ENCODE measurements at regions not wholly inside any gene's neighbourhood (a gene's known extent, or its start where the extent isn't known, plus 50 kb on each side); places are given as distances from the start of the nearest gene placed in this dataset.
"Not testable (repeated sequence)": the region's sequence is repeated elsewhere in the genome, so short reads cannot be mapped to it uniquely, and the experiment has no call there.

DNA sequence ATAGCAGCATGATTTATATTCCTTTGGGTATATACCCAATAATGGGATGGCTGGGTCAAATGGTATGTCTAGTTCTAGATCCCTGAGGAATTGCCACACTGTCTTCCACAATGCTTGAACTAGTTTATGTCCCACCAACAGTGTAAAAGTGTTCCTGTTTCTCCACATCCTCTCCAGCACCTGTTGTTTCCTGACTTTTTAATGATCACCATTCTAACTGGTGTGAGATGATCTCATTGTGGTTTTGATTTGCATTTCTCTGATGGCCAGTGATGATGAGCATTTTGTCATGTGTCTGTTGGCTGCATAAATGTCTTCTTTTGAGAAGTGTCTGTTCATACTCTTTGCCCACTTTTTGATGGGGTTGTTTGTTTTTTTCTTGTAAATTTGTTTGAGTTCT, 54.0 kb upstream of the GPR89A start:
- H3K27me3 ChIP-seq (ENCODE audit: control insufficient read depth, insufficient read depth, low read length); DNase-seq; H3K36me3 ChIP-seq (ENCODE audit: control insufficient read depth, insufficient read depth, low read length): not testable (repeated sequence)

DNA sequence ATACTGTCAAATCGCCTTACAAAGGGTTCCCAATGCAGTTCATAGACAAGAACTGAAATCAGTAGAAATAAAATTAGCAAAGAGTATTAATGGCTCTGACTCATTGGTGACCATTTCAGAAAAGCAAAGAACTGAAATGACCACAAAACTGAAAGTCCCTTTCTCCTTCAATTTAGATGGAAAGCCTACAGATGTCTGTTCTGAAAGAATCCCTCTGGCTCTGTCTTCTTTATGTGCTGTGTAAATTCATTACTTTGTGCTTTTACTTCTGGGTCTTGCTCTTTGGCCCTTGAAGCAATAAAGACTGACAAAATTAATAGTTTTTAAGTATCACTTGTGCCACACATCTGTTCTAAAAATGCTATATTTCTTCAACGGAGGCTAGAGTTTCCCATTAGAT, 62.7 kb upstream of the GPR89A start:
- no peaks in the 10 kb centered on the region for H3K4me1 ChIP-seq (ENCODE audit: control insufficient read depth, insufficient read depth, low read length)
- no peak overlapping the region for H3K4me3 ChIP-seq (ENCODE audit: low read length)
- H3K27me3 ChIP-seq (ENCODE audit: control insufficient read depth, insufficient read depth, low read length), result no peaks in the 10 kb centered on the region
- H3K36me3 ChIP-seq (ENCODE audit: control insufficient read depth, insufficient read depth, low read length), result no peaks in the 10 kb centered on the region
- no peaks in the 10 kb centered on the region for H3K9me3 ChIP-seq (ENCODE audit: control insufficient read depth, low read depth, low read length)
- no peak overlapping the region for H3K27ac ChIP-seq (ENCODE audit: low read length)
- DNase-seq, result no peak
- no CpG with 5 or more reads among the region's 2 CpGs for WGBS (ENCODE audit: insufficient coverage, low lambda C conversion rate)

More for the DNA sequence above, 54.0 kb upstream of the GPR89A start:
- not testable (repeated sequence) for H3K4me3 ChIP-seq (ENCODE audit: low read length); H3K4me1 ChIP-seq (ENCODE audit: control insufficient read depth, insufficient read depth, low read length); H3K9me3 ChIP-seq (ENCODE audit: control insufficient read depth, low read depth, low read length); H3K27ac ChIP-seq (ENCODE audit: low read length)

DNA sequence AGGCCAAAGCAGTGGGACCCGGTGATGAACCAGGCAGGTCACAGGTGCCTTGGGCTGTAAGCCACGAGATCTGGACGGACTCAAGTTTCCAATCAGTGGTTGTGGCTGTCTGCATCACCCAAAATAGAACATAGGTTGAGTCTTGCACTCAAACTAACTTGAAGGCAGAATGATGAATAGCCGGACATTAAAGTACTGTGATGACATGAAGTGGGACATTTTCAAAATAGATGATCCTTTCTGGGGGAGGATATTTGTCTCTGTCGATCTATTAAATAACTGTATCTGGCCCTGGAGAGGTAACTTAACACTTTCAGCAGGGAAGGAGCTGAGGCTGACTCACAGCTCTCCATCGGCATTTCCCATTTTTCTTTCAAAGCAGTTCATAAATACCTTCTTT, 66.1 kb upstream of the GPR89A start:
- DNase-seq; H3K4me3 ChIP-seq (ENCODE audit: low read length); H3K27me3 ChIP-seq (ENCODE audit: control insufficient read depth, insufficient read depth, low read length); H3K36me3 ChIP-seq (ENCODE audit: control insufficient read depth, insufficient read depth, low read length); H3K4me1 ChIP-seq (ENCODE audit: control insufficient read depth, insufficient read depth, low read length); H3K27ac ChIP-seq (ENCODE audit: low read length); H3K9me3 ChIP-seq (ENCODE audit: control insufficient read depth, low read depth, low read length): not testable (repeated sequence)
- no CpG with 5 or more reads among the region's 6 CpGs for WGBS (ENCODE audit: insufficient coverage, low lambda C conversion rate)

DNA sequence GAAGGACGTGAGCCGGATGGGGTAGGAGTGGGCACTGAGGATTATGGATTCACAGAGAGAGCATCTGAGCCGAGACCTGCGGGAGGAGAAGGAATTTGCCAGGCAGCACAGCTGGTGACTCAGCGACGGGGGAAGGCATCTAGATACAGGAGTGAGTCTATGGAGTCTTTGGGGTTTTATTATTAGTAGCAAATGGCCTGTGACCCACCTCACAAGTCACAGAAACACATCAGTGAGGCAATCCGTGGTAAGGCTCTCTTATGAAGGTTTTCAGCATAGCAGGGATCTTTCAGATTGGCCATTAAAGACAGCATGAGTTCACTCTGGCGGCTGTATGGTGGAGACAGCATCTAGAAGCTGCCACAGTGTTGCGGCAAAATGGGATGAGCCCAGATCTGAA, 66.5 kb upstream of the GPR89A start:
- H3K36me3 ChIP-seq (ENCODE audit: control insufficient read depth, insufficient read depth, low read length); DNase-seq; H3K27me3 ChIP-seq (ENCODE audit: control insufficient read depth, insufficient read depth, low read length); H3K27ac ChIP-seq (ENCODE audit: low read length); H3K4me1 ChIP-seq (ENCODE audit: control insufficient read depth, insufficient read depth, low read length); H3K4me3 ChIP-seq (ENCODE audit: low read length); H3K9me3 ChIP-seq (ENCODE audit: control insufficient read depth, low read depth, low read length): not testable (repeated sequence)
- WGBS (ENCODE audit: insufficient coverage, low lambda C conversion rate), result no CpG with 5 or more reads among the region's 9 CpGs

DNA sequence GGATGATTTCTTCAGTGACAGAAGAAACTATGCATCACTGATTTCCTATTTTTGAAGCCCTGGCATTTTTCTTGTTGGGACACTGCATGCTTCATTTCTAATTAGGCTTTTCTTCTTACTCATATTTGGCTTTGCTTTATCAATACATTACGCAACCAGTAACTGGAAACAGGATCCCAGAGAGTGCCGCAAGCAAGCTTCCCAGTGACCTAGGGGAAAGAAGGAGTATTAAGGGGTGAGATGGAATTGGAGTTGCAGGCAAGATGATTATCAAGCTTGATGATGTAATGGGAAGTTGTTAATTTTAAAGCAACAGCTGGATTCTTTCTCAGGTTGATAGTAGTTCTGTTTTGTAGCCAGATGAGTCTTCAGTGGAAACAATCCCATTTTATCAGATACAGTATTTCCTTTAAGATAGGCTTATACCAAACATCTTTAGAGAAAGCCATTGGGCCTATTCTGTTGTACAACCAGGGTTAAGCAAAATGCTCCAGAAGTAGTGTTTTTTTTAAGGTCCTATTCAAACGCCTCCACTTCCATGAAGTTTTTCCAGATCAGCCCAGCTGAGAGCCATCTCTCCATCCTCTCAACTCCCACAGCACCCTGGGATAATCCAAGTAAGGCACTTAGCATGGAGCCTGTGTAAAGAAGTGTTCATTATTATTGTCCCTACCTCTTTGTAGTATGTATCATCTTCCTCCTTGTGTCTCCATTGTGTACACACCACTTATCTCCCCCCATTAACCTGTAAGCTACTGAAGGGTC, 69.5 kb upstream of the GPR89A start:
- no CpG with 5 or more reads among the region's 3 CpGs for WGBS (ENCODE audit: insufficient coverage, low lambda C conversion rate)
- H3K27ac ChIP-seq (ENCODE audit: low read length); H3K9me3 ChIP-seq (ENCODE audit: control insufficient read depth, low read depth, low read length); DNase-seq; H3K27me3 ChIP-seq (ENCODE audit: control insufficient read depth, insufficient read depth, low read length); H3K36me3 ChIP-seq (ENCODE audit: control insufficient read depth, insufficient read depth, low read length); H3K4me1 ChIP-seq (ENCODE audit: control insufficient read depth, insufficient read depth, low read length); H3K4me3 ChIP-seq (ENCODE audit: low read length): not testable (repeated sequence)

DNA sequence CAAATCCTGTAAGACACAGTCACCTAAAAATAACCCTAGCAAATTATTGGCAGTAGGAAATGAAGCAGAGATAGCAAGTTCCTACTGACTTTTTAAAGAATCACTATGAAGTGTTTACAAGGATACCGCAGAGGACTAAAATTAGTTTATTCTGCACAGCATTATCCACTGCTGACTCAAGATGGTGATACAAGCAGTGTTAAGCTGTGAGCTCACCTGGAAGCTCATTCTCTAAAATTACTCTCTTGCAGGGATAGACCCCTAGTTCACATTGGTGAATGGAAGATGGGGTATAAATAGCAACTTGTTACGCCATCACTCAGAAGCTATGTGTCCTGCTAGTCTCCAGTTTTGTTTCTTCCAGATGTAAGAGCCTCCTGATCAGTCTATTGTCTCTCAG, 70.8 kb upstream of the GPR89A start:
- not testable (repeated sequence) for H3K4me1 ChIP-seq (ENCODE audit: control insufficient read depth, insufficient read depth, low read length); H3K36me3 ChIP-seq (ENCODE audit: control insufficient read depth, insufficient read depth, low read length); H3K27me3 ChIP-seq (ENCODE audit: control insufficient read depth, insufficient read depth, low read length); H3K27ac ChIP-seq (ENCODE audit: low read length); H3K4me3 ChIP-seq (ENCODE audit: low read length); H3K9me3 ChIP-seq (ENCODE audit: control insufficient read depth, low read depth, low read length); DNase-seq
- WGBS (ENCODE audit: insufficient coverage, low lambda C conversion rate), result no CpG with 5 or more reads among the region's 2 CpGs

DNA sequence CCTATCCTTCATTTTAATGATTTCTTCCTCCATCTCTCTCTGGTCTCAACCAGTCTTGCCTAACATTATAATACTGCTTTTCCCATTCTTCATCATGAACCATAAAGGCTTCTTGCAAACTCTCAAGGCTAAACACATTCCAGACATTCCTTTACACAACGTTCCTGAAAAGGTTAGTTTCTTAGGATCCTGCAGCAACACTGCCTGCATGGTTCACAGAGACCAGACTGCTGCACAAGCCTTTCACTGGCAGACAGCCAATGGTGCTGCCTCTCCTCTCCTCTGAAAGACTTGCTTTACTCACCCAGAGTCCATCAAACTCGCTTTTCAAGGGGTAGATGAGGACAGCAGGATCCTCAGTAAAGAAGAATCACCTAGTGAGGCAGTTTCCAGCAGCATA, 72.3 kb upstream of the GPR89A start:
- not testable (repeated sequence) for H3K27ac ChIP-seq (ENCODE audit: low read length); DNase-seq; H3K9me3 ChIP-seq (ENCODE audit: control insufficient read depth, low read depth, low read length); H3K36me3 ChIP-seq (ENCODE audit: control insufficient read depth, insufficient read depth, low read length); H3K4me3 ChIP-seq (ENCODE audit: low read length); H3K27me3 ChIP-seq (ENCODE audit: control insufficient read depth, insufficient read depth, low read length); H3K4me1 ChIP-seq (ENCODE audit: control insufficient read depth, insufficient read depth, low read length)
- no CpG with 5 or more reads among the region's 2 CpGs for WGBS (ENCODE audit: insufficient coverage, low lambda C conversion rate)

DNA sequence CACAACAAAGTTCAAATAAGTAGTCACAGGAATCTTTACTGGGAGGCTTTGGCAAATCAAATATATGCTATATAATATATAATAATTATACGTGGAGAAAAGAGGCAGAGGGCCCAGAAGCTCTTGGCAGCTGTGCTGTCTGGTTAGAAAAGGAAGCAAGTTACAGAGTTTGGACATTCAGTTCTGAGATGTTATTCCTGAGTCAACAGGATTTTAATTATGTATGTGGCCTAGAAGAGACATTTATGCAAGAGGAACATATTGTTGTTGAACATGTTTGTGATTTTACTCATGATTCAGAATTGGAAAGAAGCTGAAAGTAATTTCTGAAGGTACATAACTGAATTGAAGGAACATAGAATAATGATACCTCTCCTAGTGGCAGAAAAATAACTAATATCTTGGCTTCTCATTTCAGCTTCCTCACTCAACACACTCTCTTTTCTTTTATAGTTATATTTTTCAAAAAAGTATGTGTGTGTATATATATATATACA, 79.7 kb upstream of the GPR89A start:
- not testable (repeated sequence) for H3K4me1 ChIP-seq (ENCODE audit: control insufficient read depth, insufficient read depth, low read length); H3K27ac ChIP-seq (ENCODE audit: low read length); H3K9me3 ChIP-seq (ENCODE audit: control insufficient read depth, low read depth, low read length); H3K4me3 ChIP-seq (ENCODE audit: low read length); H3K36me3 ChIP-seq (ENCODE audit: control insufficient read depth, insufficient read depth, low read length); H3K27me3 ChIP-seq (ENCODE audit: control insufficient read depth, insufficient read depth, low read length); DNase-seq
- no CpG with 5 or more reads among the region's 1 CpG for WGBS (ENCODE audit: insufficient coverage, low lambda C conversion rate)

DNA sequence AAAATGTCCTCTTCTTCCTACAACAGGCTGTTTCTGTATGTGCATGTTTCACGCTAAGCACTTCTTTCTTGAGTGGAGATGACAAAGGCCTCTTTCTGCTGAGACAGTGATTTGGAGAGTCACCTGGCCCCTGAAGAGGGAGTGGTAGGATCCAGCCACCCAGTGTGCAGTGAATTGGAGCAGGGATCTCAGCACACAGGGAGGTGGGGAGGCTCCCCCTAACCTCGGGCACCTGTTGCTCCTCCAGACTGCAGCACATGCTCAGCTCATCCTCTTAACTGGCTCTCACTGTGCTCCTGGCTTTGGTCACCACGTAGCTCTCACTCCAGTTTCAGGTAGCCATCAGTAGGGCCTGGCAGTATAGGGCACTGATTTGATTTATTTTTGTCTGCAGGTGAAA, 87.6 kb upstream of the GPR89A start:
- not testable (repeated sequence) for H3K9me3 ChIP-seq (ENCODE audit: control insufficient read depth, low read depth, low read length); H3K27me3 ChIP-seq (ENCODE audit: control insufficient read depth, insufficient read depth, low read length); H3K36me3 ChIP-seq (ENCODE audit: control insufficient read depth, insufficient read depth, low read length); H3K4me3 ChIP-seq (ENCODE audit: low read length)
- peak in 1 of 2 donors; percentile 27 for DNase-seq
- Histone ChIP-seq H3K4me1 (ENCODE audit: control insufficient read depth, insufficient read depth, low read length) (peaks cover 13% of the 10 kb centered on the region), H3K27ac (ENCODE audit: low read length) (peak overlapping the region; percentile 70)
- WGBS (ENCODE audit: insufficient coverage, low lambda C conversion rate), result no CpG with 5 or more reads among the region's 3 CpGs

DNA sequence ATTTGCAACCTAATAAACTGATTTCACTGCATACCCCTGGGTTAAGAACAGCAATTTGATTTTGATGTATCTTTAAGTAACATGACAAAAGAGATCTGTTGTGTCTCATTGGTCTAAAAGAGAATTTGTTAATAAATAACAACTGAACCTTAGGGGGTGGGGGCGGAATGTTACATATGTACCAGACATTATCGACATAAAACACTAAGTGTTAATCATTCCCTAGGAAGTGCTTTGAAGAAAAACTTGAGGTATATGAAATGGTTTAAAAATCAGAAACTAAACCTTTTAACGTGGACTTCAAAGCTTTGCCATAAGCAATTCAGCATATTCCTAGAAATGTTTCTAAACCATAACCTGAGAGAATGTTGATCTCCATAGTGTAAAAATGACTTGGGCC, 88.5 kb upstream of the GPR89A start:
- not testable (repeated sequence) for H3K27me3 ChIP-seq (ENCODE audit: control insufficient read depth, insufficient read depth, low read length); H3K9me3 ChIP-seq (ENCODE audit: control insufficient read depth, low read depth, low read length); H3K4me3 ChIP-seq (ENCODE audit: low read length); H3K36me3 ChIP-seq (ENCODE audit: control insufficient read depth, insufficient read depth, low read length)
- DNase-seq, result peak in 1 of 2 donors; percentile 44
- peak overlapping the region; percentile 70 for H3K27ac ChIP-seq (ENCODE audit: low read length)
- peaks cover 13% of the 10 kb centered on the region for H3K4me1 ChIP-seq (ENCODE audit: control insufficient read depth, insufficient read depth, low read length)
- 40% methylated on average over 1 of the region's 3 CpGs for WGBS (ENCODE audit: insufficient coverage, low lambda C conversion rate)

DNA sequence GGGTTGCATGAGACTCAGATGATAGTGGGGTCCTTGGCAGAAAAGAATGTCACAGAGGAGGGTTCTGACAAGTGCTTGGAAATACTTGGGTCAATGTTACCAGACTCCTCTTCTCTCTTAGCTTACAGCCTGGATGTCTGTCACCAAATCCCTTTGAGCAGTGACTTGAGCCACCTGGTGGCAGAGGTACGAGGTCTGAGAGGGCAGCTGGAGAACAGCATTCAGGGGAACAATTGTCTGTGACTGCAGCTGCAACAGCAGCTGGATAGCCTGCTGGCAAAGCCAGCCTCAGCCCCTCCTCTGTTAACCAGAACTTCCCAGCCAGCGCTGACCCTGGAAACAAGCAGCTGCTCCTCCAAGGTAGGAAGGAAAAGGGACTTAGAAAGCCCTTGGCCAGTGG, 87.6 kb upstream of the NBPF20 start:
- H3K4me1 ChIP-seq (ENCODE audit: control insufficient read depth, insufficient read depth, low read length); H3K4me3 ChIP-seq (ENCODE audit: low read length); H3K36me3 ChIP-seq (ENCODE audit: control insufficient read depth, insufficient read depth, low read length); H3K9me3 ChIP-seq (ENCODE audit: control insufficient read depth, low read depth, low read length); H3K27me3 ChIP-seq (ENCODE audit: control insufficient read depth, insufficient read depth, low read length); H3K27ac ChIP-seq (ENCODE audit: low read length); DNase-seq: not testable (repeated sequence)
- no CpG with 5 or more reads among the region's 2 CpGs for WGBS (ENCODE audit: insufficient coverage, low lambda C conversion rate)

Data from large intestine (tissue), 3 donors.